Transverse colon (tissue), 4 donors: ENCODE measurements at regions not wholly inside any gene's neighbourhood (a gene's known extent, or its start where the extent isn't known, plus 50 kb on each side); places are given as distances from the start of the nearest gene placed in this dataset.

Source experiments
- DNase-seq: peaks from one replicate; pipeline ENCODE4 v3.0.0-alpha.2; 2019
- H3K27ac ChIP-seq, 4 donors: fragments of 200-600 bp; sonication (generic); 2 replicates each; pipeline ENCODE4 v1.5.1; 2016 to 2018; ENCODE audit warnings: inconsistent platforms in 4 of 4
- H3K27me3 ChIP-seq: fragments of 200-600 bp; sonication (generic); 2 replicates; pipeline ENCODE4 v1.5.1; 2017; ENCODE audit warnings: inconsistent platforms
- H3K36me3 ChIP-seq, 4 donors: fragments of 200-600 bp; sonication (generic); 2 replicates each; pipeline ENCODE4 v1.5.1; 2017 to 2019; ENCODE audit warnings: inconsistent platforms in 4 of 4
- H3K4me1 ChIP-seq, 4 donors: fragments of 200-600 bp; sonication (generic); 2 replicates each; pipeline ENCODE4 v1.5.1; 2017 to 2020; ENCODE audit warnings: inconsistent platforms in 4 of 4
- H3K4me3 ChIP-seq, 4 donors: fragments of 200-600 bp; sonication (generic); 1 replicate in 1 of 4; 2 replicates in 3 of 4; pipeline versions ENCODE4 v1.5.1 to v1.6.1; 2017 to 2019; ENCODE audit warnings: inconsistent platforms in 4 of 4
- H3K9me3 ChIP-seq, 2 donors: fragments of 200-600 bp; sonication (generic); 2 replicates each; pipeline ENCODE4 v1.5.1; 2017 to 2019; ENCODE audit warnings: inconsistent platforms in 2 of 2
- EP300 ChIP-seq: sonication (generic); formaldehyde crosslinking; IDR thresholded peaks from one replicate; pipeline ENCODE4 v1.6.1; 2017; ENCODE audit warnings: antibody characterized with exemption, low read depth
- POLR2A ChIP-seq: fragments of 450-650 bp; IDR thresholded peaks from one replicate; pipeline ENCODE4 v1.6.1; 2016; ENCODE audit warnings: antibody characterized with exemption, mild to moderate bottlenecking, moderate library complexity
- POLR2AphosphoS5 ChIP-seq, 3 donors: sonication (generic); formaldehyde crosslinking; IDR thresholded peaks; one replicate each; pipeline ENCODE4 v1.6.1; 2016; ENCODE audit warnings: antibody characterized with exemption in 3 of 3
- WGBS, 2 donors: methylation state at CpG; one replicate each; pipeline ENCODE4 v1.1.5; 2018; ENCODE audit warnings: low coverage in 1 of 2; 5-methylcytosine and 5-hydroxymethylcytosine counted together
- in situ Hi-C, 4 donors: fragments of 200-750 bp; cut with MboI; loops; one replicate each; pipeline versions ENCODE4 v1.15.0 to v1.15.1; 2017; ENCODE audit warnings: low sequenced_read_pairs in 3 of 4, low pct_ligation_motif_present in 1 of 4, low pct_unique_long_range_greater_than_20kb in 1 of 4
- intact Hi-C: fragments of 100-400 bp; cut with DNase I; formaldehyde crosslinking; loops from one replicate; pipeline ENCODE4 v1.15.1; 2023; ENCODE audit warnings: low total_unique reads
- TF ChIP-seq, protein P1 (sequence below), 5 experiments: fragments of 200-600 bp in 3 of 5; fragments of 450-650 bp in 2 of 5; sonication (generic) in 3 of 5; IDR thresholded peaks; 1 replicate in 2 of 5; 2 replicates in 3 of 5; pipeline ENCODE4 v1.5.1; 2016 to 2017; ENCODE audit warnings: antibody characterized with exemption in 5 of 5, inconsistent platforms in 3 of 5, mild to moderate bottlenecking in 2 of 5, moderate library complexity in 1 of 5

DNA sequence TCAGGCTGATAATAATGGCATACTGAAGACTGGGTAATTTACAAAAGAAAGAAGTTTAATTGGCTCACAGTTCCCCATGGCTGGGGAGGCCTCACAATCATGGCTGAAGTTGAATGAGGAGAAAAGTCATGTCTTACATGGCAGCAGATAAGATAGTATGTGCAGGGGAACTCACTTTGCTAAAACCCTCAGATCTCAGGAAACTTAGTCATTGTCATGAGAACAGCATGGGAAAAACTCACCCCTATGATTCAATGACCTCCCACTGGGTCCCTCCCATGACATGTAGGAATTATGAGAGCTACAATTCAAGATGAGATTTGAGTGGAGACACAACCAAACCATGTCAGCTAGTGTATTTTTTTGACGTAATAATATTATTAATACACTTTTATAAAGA lies 149.8 kb upstream of the BOD1L1 start:
- Histone ChIP-seq H3K27ac (no peak overlapping the region), H3K27me3 (no peaks in the 10 kb centered on the region), H3K36me3 (no peaks in the 10 kb centered on the region), H3K9me3 (no peaks in the 10 kb centered on the region), H3K4me3 (no peak overlapping the region), H3K4me1 (no peaks in the 10 kb centered on the region)
- DNase-seq, result no peak
- in situ Hi-C loops (no loop called here), intact Hi-C loops (no loop called here)
- TF ChIP-seq POLR2AphosphoS5 (IDR thresholded peaks at IDR 0.05), result no peak
- WGBS, 2 donors, result 0 to 81% methylated on average over 1 of the region's 1 CpG

DNA sequence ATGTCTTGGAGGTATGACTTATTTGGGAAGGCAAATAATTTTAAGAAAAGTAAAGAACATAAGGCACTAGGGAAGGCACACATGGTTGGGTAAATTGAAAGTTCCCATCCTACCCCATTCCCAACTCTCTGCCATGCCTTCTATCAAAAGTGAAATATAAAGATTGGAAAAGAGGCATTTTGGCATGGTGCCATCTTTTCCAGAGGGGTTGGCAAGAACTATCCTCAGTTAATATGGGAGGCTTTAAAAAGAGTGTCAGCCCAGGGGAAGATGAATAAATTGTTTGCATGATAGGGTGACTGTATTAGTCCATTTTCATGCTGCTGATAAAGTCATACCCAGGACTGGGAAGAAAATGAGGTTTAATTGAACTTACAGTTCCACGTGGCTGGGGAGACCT lies 150.8 kb upstream of the BOD1L1 start:
- Histone ChIP-seq H3K9me3 (no peaks in the 10 kb centered on the region), H3K27ac (no peak overlapping the region), H3K4me3 (no peak overlapping the region), H3K36me3 (no peaks in the 10 kb centered on the region), H3K4me1 (no peaks in the 10 kb centered on the region), H3K27me3 (no peaks in the 10 kb centered on the region)
- TF ChIP-seq POLR2A (no peak), EP300 (no peak), POLR2AphosphoS5 (IDR thresholded peaks at IDR 0.05) (no peak)
- TF ChIP-seq, protein P1, sequence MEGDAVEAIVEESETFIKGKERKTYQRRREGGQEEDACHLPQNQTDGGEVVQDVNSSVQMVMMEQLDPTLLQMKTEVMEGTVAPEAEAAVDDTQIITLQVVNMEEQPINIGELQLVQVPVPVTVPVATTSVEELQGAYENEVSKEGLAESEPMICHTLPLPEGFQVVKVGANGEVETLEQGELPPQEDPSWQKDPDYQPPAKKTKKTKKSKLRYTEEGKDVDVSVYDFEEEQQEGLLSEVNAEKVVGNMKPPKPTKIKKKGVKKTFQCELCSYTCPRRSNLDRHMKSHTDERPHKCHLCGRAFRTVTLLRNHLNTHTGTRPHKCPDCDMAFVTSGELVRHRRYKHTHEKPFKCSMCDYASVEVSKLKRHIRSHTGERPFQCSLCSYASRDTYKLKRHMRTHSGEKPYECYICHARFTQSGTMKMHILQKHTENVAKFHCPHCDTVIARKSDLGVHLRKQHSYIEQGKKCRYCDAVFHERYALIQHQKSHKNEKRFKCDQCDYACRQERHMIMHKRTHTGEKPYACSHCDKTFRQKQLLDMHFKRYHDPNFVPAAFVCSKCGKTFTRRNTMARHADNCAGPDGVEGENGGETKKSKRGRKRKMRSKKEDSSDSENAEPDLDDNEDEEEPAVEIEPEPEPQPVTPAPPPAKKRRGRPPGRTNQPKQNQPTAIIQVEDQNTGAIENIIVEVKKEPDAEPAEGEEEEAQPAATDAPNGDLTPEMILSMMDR (IDR thresholded peaks at IDR 0.05), result no peak
- intact Hi-C loops, result no loop called here
- in situ Hi-C loops, result no loop called here
- 58 to 100% methylated on average over 1 of the region's 1 CpG for WGBS, 2 donors
- DNase-seq, result no peak

DNA sequence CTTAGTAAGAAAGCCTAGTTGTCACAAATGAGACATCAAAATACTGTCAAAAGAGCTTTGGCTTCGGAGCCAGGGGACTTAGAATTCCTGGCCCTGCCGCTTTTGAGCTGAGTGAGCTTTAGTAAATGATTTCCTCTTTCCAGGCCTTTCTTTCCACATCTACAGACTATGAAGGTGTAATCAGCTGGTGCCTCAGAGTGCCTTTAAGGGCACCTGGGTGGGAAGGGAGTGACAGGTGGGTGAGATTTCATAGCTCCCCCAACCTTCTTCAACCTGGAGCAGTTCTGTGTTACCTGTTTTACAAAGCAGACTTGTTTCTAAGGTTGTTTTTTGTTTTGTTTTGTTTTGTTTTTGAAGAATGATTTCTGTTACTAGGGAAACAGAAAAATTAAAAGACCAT lies 154.7 kb upstream of the BOD1L1 start:
- Histone ChIP-seq H3K36me3 (no peaks in the 10 kb centered on the region), H3K4me3 (no peak overlapping the region), H3K27ac (no peak overlapping the region), H3K27me3 (no peaks in the 10 kb centered on the region), H3K4me1 (no peaks in the 10 kb centered on the region), H3K9me3 (no peaks in the 10 kb centered on the region)
- in situ Hi-C loops, result no loop called here
- DNase-seq, result no peak
- no peak for TF ChIP-seq EP300
- intact Hi-C loops, result no loop called here
- 29 to 62% methylated on average over 2 of the region's 2 CpGs for WGBS, 2 donors

DNA sequence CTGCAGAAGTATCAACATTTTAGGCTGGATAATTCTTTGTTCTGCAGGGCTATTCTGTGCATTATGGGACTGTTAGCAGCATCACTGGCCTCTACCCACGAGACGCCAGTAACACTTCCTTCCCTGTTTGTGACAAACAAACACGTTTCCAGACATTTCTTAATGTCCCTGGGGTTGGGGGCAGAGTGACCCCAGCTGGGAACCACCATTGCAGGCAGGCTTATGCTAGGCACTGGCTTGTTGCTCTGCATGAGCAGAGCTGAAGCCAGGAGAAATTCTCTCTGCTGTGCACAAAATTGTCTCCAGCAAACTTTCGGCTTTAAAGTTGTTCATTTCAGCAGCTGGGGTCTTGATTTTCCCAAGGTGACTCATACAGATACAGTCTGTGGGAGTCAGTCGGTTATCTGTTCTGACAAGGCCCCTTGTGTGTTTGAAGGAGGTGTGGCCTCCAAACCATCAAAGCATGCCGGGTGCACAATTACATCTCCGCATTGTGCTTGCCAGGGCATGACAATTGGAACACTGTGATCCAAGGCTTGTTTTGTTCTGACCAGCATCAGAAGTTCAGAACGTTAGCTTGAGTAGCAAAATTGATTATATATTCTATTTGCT lies 156.4 kb upstream of the BOD1L1 start:
- in situ Hi-C loops (no loop called here), intact Hi-C loops (no loop called here)
- H3K9me3 ChIP-seq, result no peaks in the 10 kb centered on the region
- no peak overlapping the region for H3K4me3 ChIP-seq
- H3K4me1 ChIP-seq, result no peaks in the 10 kb centered on the region
- H3K27ac ChIP-seq, result no peak overlapping the region
- no peaks in the 10 kb centered on the region for H3K36me3 ChIP-seq
- DNase-seq, result no peak
- no peak for TF ChIP-seq POLR2A
- TF ChIP-seq POLR2AphosphoS5 (IDR thresholded peaks at IDR 0.05), result no peak
- no peak for TF ChIP-seq EP300
- TF ChIP-seq, protein P1 (IDR thresholded peaks at IDR 0.05), result no peak
- no peaks in the 10 kb centered on the region for H3K27me3 ChIP-seq
- 36% methylated on average over 8 of the region's 8 CpGs; no CpG with 5 or more reads in 1 of the 2 donors for WGBS, 2 donors

DNA sequence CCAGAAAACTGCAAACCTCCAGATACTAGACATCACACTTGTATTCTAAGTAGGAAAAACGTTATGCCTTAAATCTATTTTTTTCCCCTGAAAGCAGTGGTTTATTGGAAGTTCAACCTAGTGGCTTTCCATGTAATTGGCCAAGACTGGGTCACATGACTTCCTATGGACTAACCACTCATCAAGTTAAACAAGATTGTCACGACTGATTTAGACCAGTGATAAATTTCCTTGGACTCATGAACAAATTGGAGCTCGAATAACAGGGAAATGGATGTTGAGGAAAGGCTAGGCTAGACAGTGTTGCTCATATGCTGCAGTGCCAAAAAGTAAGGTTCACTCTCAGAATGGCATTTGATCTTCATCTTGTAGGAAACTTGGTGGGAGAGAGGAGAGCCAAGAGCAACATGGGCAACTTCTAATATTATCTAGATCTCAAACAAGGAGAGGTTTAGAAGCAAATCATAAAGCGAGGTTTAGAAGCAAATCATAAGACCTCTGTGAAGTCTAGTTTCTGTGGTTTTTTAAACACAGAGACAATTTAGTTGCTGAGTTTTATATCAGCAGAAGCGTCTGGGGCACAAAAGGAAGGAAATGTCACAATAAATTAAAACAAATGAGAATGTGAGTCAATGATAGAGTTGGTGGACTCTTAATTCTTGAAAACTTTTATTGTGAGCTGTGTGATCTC lies 165.6 kb upstream of the BOD1L1 start:
- no peaks in the 10 kb centered on the region for H3K36me3 ChIP-seq
- no peaks in the 10 kb centered on the region for H3K27me3 ChIP-seq
- in situ Hi-C loops, result no loop called here
- H3K4me3 ChIP-seq, result no peak overlapping the region
- H3K27ac ChIP-seq, result no peak overlapping the region
- H3K4me1 ChIP-seq, result no peaks in the 10 kb centered on the region
- no peak for DNase-seq
- intact Hi-C loops, result no loop called here
- H3K9me3 ChIP-seq, result no peaks in the 10 kb centered on the region
- TF ChIP-seq POLR2AphosphoS5 (IDR thresholded peaks at IDR 0.05), result no peak
- TF ChIP-seq POLR2A, result no peak
- TF ChIP-seq, protein P1 (IDR thresholded peaks at IDR 0.05), result no peak
- TF ChIP-seq EP300, result no peak
- 34 to 46% methylated on average over 3 to 5 of the region's 5 CpGs for WGBS, 2 donors
